ENCODE measurements at regions not wholly inside any gene's neighbourhood (a gene's known extent, or its start where the extent isn't known, plus 50 kb on each side); places are given as distances from the start of the nearest gene placed in this dataset.
"Not testable (repeated sequence)": the region's sequence is repeated elsewhere in the genome, so short reads cannot be mapped to it uniquely, and the experiment has no call there.

DNA sequence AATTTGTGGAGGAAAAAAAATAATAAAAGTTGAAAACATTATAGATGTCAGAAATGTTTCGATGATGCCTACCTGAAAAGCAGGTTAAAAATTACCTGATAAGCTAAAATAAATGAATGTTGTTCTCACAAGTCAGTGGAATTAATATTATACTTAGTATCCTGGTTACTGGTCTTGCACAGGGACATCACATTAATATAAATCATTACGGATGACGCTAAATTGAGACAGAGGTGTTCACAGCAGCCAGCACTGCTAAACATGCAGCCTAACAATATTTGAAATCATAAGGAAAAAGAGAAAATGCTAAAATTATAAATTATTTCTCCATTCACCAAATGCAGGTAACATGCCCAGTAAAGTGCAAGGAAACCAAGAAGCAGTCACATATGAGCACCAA is 1130.0 kb downstream of the STPG2 start:
- DNase-seq: no peak

- DNase-seq: no peak
Measured at GRCh38 chr4:97013711-97014110, 1129.6 kb downstream of the STPG2 start.

DNA sequence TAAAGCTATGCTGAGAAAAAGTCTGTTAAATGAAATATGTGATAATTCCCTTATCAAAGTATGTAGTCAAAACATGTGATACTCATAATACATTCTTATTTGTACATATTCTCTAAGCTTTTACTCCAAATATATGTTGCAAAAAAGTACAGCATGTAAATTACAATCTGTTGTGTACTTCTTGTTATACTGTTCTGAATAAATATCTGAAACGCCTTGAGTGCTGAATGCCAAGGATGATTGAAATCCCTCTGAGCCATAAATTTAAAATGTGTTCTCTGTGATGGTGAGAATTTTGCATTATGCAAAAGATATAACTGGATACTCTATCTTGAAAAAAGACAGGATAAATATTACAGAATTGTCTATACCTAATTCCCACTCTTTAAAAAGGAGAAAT is 1128.0 kb downstream of the STPG2 start:
- DNase-seq: no peak

DNA sequence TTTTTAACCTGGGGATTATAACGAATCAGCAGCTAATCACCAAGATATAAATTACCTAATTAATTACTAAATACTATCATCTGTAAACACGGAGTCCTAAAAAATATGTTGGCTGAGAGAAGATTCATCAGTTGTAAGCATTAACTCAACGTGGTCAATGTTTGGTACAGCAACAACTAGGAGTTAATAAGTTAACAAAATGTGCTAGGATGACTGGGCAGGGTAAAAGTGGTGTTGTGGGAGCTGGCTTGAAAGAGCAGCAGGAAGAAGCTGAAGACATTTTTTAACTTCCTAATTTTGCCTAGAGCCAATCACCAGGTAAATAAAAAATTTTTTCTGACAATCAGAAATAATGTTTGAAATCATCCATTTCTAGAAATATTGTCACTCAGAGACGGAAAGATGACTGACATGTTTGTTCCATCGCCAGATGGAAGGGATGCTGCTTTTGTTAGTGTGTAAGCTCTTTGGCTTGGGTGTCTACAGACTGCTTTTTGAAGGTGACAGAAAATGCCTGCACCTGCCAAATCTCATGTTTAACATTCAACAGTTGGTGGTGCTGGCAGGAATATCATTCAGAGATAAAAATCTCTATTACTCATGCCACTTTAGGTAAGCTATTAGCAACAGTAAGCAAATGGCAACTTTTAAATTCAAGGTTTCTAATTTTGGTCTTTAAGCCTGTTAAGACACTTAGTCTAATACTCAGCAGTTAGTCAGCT is 1126.9 kb downstream of the STPG2 start:
- no peak for DNase-seq

GRCh38 chr4:97027728-97028410 is 1115.4 kb downstream of the STPG2 start:
- no peak for DNase-seq

GRCh38 chr4:97028785-97029184 is 1114.5 kb downstream of the STPG2 start:
- no peak for DNase-seq

- DNase-seq: not testable (repeated sequence)
Measured at GRCh38 chr4:97037411-97038145, 1105.7 kb downstream of the STPG2 start.

GRCh38 chr4:97038146-97038516 is 1105.1 kb downstream of the STPG2 start:
- no peak for DNase-seq

DNA sequence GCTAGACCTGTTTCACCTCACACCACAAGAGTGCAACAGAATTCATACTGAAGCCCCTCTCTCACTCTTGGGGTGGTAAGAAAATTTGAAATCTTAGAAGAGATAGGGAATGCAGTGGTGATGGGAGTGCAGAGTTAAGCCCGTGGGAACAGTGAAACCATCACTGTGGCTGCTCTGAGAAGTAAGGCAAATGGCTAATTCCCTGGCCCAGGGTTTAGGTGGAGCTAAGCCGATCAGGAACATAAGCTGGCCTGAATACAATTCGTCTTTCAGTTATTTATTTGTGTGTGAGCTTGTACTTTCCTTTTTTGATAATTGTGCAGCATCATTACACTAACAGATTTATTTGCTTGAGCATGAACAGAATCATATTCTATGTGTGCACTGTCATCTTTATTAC is 1070.6 kb downstream of the STPG2 start:
- DNase-seq: no peak

DNA sequence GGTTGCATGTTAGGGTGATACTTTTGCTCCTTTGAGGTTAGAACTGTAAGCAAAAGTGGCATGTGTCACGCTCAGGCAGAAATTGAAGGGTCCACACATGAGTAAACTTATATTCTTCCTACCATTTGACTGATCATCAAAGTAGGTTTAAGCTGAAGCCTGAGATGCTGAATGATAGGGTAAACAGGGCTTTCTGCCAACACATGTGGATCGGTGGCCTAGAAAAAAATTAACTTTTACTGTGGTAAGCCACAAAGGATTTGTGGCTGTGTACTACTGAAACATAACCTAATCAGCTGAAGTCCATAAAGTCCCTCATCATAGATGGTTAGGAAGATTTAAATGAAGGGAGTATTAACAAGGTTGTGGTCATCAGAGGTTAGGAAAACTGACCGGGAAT is 1070.1 kb downstream of the STPG2 start:
- no peak for DNase-seq

- DNase-seq: no peak
Measured at GRCh38 chr4:97074531-97074930, 1068.7 kb downstream of the STPG2 start.

GRCh38 chr4:97081951-97082350 is 1061.3 kb downstream of the STPG2 start:
- no peak for DNase-seq

DNA sequence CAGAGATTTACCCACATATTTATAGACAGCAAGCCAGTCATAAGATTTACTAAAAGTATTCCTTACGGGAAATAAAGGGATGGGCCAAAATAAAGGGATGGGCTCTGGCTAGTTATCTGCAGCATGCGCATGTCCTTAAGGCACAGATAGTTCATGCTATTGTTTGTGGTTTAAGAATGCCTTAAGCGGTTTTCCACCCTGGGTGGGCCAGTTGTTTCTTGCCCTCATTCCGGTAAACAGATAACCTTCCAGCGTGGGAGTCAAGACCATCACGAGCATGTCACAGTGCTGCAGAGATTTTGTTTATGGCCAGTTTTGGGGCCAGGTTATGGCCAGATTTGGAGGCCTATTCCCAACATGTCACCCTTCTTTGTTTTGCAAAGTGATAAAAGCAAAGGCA is 1046.2 kb downstream of the STPG2 start:
- DNase-seq: not testable (repeated sequence)

- not testable (repeated sequence) for DNase-seq
Measured at GRCh38 chr4:97101171-97101570, 1042.1 kb downstream of the STPG2 start.

GRCh38 chr4:97103252-97103651 is 1040.0 kb downstream of the STPG2 start:
- DNase-seq: no peak

GRCh38 chr4:97104006-97104405 is 1039.3 kb downstream of the STPG2 start:
- DNase-seq: no peak

GRCh38 chr4:97104666-97105065 is 1038.6 kb downstream of the STPG2 start:
- DNase-seq: no peak

DNA sequence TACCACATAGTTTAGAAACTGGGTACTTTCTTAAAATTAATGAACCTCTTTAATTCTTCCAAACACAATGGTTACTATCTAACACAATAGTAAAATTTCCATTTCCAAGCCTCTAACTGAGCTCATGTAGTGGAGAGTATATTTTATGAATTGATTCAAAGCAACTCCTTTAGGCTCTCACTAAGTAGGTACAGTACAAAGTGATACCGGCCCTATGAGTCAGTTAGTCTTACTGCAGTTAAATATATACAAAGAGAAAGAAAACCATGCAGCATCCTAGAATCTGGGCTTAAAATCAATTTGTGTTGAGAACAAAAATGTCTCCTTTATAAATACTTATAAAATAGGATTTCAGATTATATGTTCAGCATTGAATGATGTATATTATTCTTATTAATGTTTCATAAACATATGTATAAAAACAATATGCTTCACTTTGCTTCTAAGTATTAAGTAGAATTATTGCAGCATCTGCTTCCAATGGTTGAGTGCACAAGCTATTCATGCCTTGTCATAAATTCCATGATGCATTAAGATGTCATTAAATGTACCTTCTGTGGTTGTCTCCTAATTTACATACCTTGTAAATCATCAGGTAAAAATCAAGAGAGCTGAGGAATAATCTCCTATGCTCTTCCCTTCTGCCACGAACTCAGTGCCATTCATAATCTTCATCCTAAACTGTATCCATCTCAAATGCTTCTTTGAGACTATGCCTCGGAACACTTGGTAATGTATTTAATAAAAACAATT is 1037.8 kb downstream of the STPG2 start:
- DNase-seq: no peak

DNA sequence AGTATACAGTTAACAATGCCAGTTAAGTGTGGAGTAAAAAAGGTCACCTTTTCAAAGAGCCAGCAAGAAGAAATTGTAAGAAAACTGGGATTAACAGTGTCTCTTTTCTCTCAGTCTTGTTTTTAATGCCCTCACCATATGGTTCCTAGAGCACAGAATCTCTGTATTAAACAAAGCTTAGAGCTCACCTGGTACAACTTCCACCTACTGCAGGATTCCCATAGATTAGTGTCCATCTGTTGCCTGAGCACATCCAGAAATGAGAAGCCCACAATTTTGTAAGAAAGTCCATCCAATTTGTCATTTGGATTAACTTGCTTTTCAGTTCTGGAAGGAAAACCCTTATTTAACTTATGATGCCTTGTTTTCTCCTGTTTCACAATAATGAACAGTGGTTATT is 1037.1 kb downstream of the STPG2 start:
- no peak for DNase-seq

- no peak for DNase-seq
Measured at GRCh38 chr4:97110506-97110905, 1032.8 kb downstream of the STPG2 start.

GRCh38 chr4:97116511-97116910 is 1026.8 kb downstream of the STPG2 start:
- DNase-seq: no peak

- DNase-seq: no peak
Measured at GRCh38 chr4:97121493-97121892, 1021.8 kb downstream of the STPG2 start.

DNA sequence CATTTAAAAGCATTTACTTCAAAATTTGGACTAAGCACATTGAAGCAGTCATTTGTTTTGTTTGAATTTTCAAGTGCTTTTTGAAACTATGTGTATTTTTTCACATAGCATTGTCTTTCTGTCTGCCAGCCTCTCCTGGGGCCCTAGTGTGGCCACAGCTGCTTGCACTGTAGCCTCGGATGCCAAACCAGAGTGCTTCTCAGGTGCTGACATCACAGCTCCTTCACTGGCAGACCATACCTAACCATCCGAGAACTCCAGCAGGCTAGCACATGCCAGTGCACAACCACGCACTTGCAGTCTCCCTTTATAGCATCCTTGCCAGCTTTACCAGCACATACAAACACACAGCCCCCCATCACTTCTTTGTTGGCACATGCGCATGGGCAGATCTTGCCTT is 1019.7 kb downstream of the STPG2 start:
- DNase-seq: no peak

Data from NCI-H1694 treated with DMSO at 0.1 percent for 48 hours (cell line).